Fibroblast of lung (primary cell): ENCODE measurements at regions not wholly inside any gene's neighbourhood (a gene's known extent, or its start where the extent isn't known, plus 50 kb on each side); places are given as distances from the start of the nearest gene placed in this dataset.

Experiments used
- EZH2 ChIP-seq: IDR thresholded peaks from 2 replicates; pipeline ENCODE4 v1.5.1; 2012; ENCODE audit warnings: low read length, control low read depth, mild to moderate bottlenecking; ENCODE audit errors: missing control alignments
- TF ChIP-seq, protein P1 (sequence below), 2 donors: IDR thresholded peaks in 1 of 2; conservative IDR thresholded peaks in 1 of 2; 1 replicate in 1 of 2; 2 replicates in 1 of 2; pipeline ENCODE4 v1.5.1; 2011 to 2012; ENCODE audit warnings: low read length in 2 of 2, control low read depth in 1 of 2, inconsistent platforms in 1 of 2, low read depth in 1 of 2, mild to moderate bottlenecking in 1 of 2

DNA sequence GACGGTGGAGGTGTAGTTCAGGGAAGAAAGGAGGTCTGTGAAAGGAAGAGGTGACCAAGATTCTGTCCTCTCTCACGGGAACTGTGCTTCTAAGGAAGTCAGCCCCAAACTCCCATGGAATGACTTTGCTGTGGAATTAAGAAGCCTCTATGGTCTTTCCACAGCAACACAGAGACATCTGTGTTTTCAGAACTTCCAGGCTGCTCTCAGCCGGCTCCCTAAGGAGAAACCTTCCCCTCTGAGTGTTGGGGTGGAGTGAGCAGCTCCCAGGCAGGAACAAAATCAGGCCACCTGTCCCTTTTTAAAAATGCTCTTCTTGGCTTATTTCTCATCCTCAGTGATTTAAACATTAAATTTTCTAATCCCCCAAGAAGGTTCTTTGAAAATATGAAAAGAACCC is 53.3 kb upstream of the SNRK start:
- TF ChIP-seq, protein P1, sequence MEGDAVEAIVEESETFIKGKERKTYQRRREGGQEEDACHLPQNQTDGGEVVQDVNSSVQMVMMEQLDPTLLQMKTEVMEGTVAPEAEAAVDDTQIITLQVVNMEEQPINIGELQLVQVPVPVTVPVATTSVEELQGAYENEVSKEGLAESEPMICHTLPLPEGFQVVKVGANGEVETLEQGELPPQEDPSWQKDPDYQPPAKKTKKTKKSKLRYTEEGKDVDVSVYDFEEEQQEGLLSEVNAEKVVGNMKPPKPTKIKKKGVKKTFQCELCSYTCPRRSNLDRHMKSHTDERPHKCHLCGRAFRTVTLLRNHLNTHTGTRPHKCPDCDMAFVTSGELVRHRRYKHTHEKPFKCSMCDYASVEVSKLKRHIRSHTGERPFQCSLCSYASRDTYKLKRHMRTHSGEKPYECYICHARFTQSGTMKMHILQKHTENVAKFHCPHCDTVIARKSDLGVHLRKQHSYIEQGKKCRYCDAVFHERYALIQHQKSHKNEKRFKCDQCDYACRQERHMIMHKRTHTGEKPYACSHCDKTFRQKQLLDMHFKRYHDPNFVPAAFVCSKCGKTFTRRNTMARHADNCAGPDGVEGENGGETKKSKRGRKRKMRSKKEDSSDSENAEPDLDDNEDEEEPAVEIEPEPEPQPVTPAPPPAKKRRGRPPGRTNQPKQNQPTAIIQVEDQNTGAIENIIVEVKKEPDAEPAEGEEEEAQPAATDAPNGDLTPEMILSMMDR (conservative IDR thresholded peaks at IDR 0.05 in 1 of 2, IDR thresholded peaks at IDR 0.05 in 1 of 2; ENCODE audit: low read depth in 1 of 2, low read length in 2 of 2): no peak
- no peak for TF ChIP-seq EZH2
